Astrocyte (in vitro differentiated cells and primary cell): ENCODE measurements at regions not wholly inside any gene's neighbourhood (a gene's known extent, or its start where the extent isn't known, plus 50 kb on each side); places are given as distances from the start of the nearest gene placed in this dataset.

Experiments used
- DNase-seq: peaks from one replicate; pipeline ENCODE4 v3.0.0-alpha.2; 2010; ENCODE audit warnings: low read depth
- FAIRE-seq: peaks from 2 replicates; lab custom pipeline; 2011; peaks lifted over from hg19 to GRCh38; lab: Jason Lieb, UNC
- H2AFZ ChIP-seq: 2 replicates; pipeline ENCODE4 v1.6.0; 2012; ENCODE audit warnings: low read depth, low read length, inconsistent platforms
- H3K27ac ChIP-seq: 2 replicates; pipeline ENCODE4 v1.5.1; 2011; ENCODE audit warnings: low read depth, low read length, inconsistent platforms
- H3K27me3 ChIP-seq: 2 replicates; pipeline ENCODE4 v1.6.0; 2011; ENCODE audit warnings: low read length, inconsistent platforms; ENCODE audit not compliant: insufficient read depth
- H3K36me3 ChIP-seq: 2 replicates; pipeline ENCODE4 v1.5.1; 2011; ENCODE audit warnings: low read length, inconsistent platforms; ENCODE audit not compliant: insufficient read depth
- H3K4me1 ChIP-seq: 2 replicates; pipeline ENCODE4 v1.5.1; 2011; ENCODE audit warnings: low read length, inconsistent platforms; ENCODE audit not compliant: insufficient read depth
- H3K4me2 ChIP-seq: 2 replicates; pipeline ENCODE4 v1.6.0; 2012; ENCODE audit warnings: low read length, inconsistent platforms
- H3K4me3 ChIP-seq: 2 replicates; pipeline ENCODE4 v1.5.1; 2011; ENCODE audit warnings: low read depth, mild to moderate bottlenecking, low read length, inconsistent platforms; ENCODE audit not compliant: insufficient read depth
- H3K79me2 ChIP-seq: 2 replicates; pipeline ENCODE4 v1.6.0; 2012; ENCODE audit warnings: mild to moderate bottlenecking, low read length, inconsistent platforms; ENCODE audit not compliant: insufficient read depth
- H3K9ac ChIP-seq: 2 replicates; pipeline ENCODE4 v1.6.0; 2012; ENCODE audit warnings: mild to moderate bottlenecking, low read length, inconsistent platforms
- H3K9me3 ChIP-seq: 2 replicates; pipeline ENCODE4 v1.5.1; 2012; ENCODE audit warnings: low read depth, mild to moderate bottlenecking, low read length, inconsistent platforms; ENCODE audit not compliant: insufficient read depth
- H4K20me1 ChIP-seq: 2 replicates; pipeline ENCODE4 v1.6.0; 2012; ENCODE audit warnings: low read length, inconsistent platforms; ENCODE audit not compliant: insufficient read depth
- H3K27ac Mint-ChIP-seq: one replicate; pipeline ENCODE4 v1.8.0; 2021; ENCODE audit warnings: mild to moderate bottlenecking, mixed read lengths; ENCODE audit not compliant: unreplicated experiment
- H3K27me3 Mint-ChIP-seq: one replicate; pipeline ENCODE4 v1.8.0; 2021; ENCODE audit warnings: low read depth, mixed read lengths; ENCODE audit not compliant: unreplicated experiment
- H3K36me3 Mint-ChIP-seq: one replicate; pipeline ENCODE4 v1.8.0; 2021; ENCODE audit warnings: low read depth, mixed read lengths; ENCODE audit not compliant: unreplicated experiment
- H3K4me1 Mint-ChIP-seq: one replicate; pipeline ENCODE4 v1.8.0; 2021; ENCODE audit warnings: low read depth, mixed read lengths; ENCODE audit not compliant: unreplicated experiment
- H3K4me3 Mint-ChIP-seq: one replicate; pipeline ENCODE4 v1.8.0; 2021; ENCODE audit warnings: mild to moderate bottlenecking, moderate library complexity, mixed read lengths; ENCODE audit not compliant: unreplicated experiment
- H3K9me3 Mint-ChIP-seq: one replicate; pipeline ENCODE4 v1.8.0; 2021; ENCODE audit warnings: mild to moderate bottlenecking, mixed read lengths; ENCODE audit not compliant: unreplicated experiment
- CTCF ChIP-seq: IDR thresholded peaks from 2 replicates; pipeline ENCODE4 v1.5.1; 2011; ENCODE audit warnings: low read depth, mild to moderate bottlenecking, inconsistent platforms, low read length, moderate library complexity; ENCODE audit not compliant: insufficient read depth
- EZH2 ChIP-seq: IDR thresholded peaks from 2 replicates; pipeline ENCODE4 v1.6.1; 2012; ENCODE audit warnings: mild to moderate bottlenecking, low read length, inconsistent platforms; ENCODE audit not compliant: insufficient read depth

- Mint-ChIP-seq H3K9me3 (no peaks in the 10 kb centered on the region), H3K4me3 (no peak overlapping the region), H3K27me3 (peaks cover 11% of the 10 kb centered on the region), H3K4me1 (no peaks in the 10 kb centered on the region), H3K36me3 (peaks cover 2% of the 10 kb centered on the region), H3K27ac (no peak overlapping the region)
- no peaks in the 10 kb centered on the region for H3K27me3 ChIP-seq
- no peak overlapping the region for H2AFZ ChIP-seq
- H3K9ac ChIP-seq = no peak overlapping the region
- no peaks in the 10 kb centered on the region for H3K4me1 ChIP-seq
- FAIRE-seq = no peak
- no peaks in the 10 kb centered on the region for H4K20me1 ChIP-seq
- no peaks in the 10 kb centered on the region for H3K9me3 ChIP-seq
- H3K36me3 ChIP-seq = no peaks in the 10 kb centered on the region
- TF ChIP-seq CTCF = no peak
- TF ChIP-seq EZH2 = no peak
- H3K4me2 ChIP-seq = no peak overlapping the region
- H3K27ac ChIP-seq = no peak overlapping the region
- H3K79me2 ChIP-seq = no peaks in the 10 kb centered on the region
- no peak overlapping the region for H3K4me3 ChIP-seq
- no peak for DNase-seq
These were observed 175.7 kb downstream of the TRIM33 start for GRCh38 chr1:114335273-114335672.

- no peak overlapping the region for H2AFZ ChIP-seq
- Mint-ChIP-seq H3K4me1 (no peaks in the 10 kb centered on the region), H3K9me3 (no peaks in the 10 kb centered on the region), H3K4me3 (no peak overlapping the region), H3K27ac (no peak overlapping the region), H3K27me3 (peaks cover 15% of the 10 kb centered on the region), H3K36me3 (peaks cover 2% of the 10 kb centered on the region)
- no peaks in the 10 kb centered on the region for H4K20me1 ChIP-seq
- no peak overlapping the region for H3K4me3 ChIP-seq
- H3K9ac ChIP-seq = no peak overlapping the region
- H3K4me1 ChIP-seq = no peaks in the 10 kb centered on the region
- H3K27me3 ChIP-seq = no peaks in the 10 kb centered on the region
- no peaks in the 10 kb centered on the region for H3K9me3 ChIP-seq
- DNase-seq = no peak
- H3K79me2 ChIP-seq = no peaks in the 10 kb centered on the region
- H3K36me3 ChIP-seq = no peaks in the 10 kb centered on the region
- FAIRE-seq = no peak
- H3K27ac ChIP-seq = no peak overlapping the region
- TF ChIP-seq CTCF = no peak
- no peak for TF ChIP-seq EZH2
- no peak overlapping the region for H3K4me2 ChIP-seq
These were observed 176.7 kb downstream of the TRIM33 start for GRCh38 chr1:114334297-114334696.

GRCh38 chr1:114333690-114334089 lies 177.3 kb downstream of the TRIM33 start:
- no peaks in the 10 kb centered on the region for H3K4me1 ChIP-seq
- H3K4me2 ChIP-seq = no peak overlapping the region
- no peak overlapping the region for H3K4me3 Mint-ChIP-seq
- H3K4me1 Mint-ChIP-seq = no peaks in the 10 kb centered on the region
- no peak overlapping the region for H3K9ac ChIP-seq
- H3K9me3 Mint-ChIP-seq = no peaks in the 10 kb centered on the region
- no peaks in the 10 kb centered on the region for H3K36me3 ChIP-seq
- H2AFZ ChIP-seq = no peak overlapping the region
- peaks cover 16% of the 10 kb centered on the region for H3K27me3 Mint-ChIP-seq
- H3K27ac ChIP-seq = no peak overlapping the region
- H3K27ac Mint-ChIP-seq = no peak overlapping the region
- no peak for FAIRE-seq
- H3K4me3 ChIP-seq = no peak overlapping the region
- H4K20me1 ChIP-seq = no peaks in the 10 kb centered on the region
- no peak for DNase-seq
- no peaks in the 10 kb centered on the region for H3K9me3 ChIP-seq
- H3K36me3 Mint-ChIP-seq = peaks cover 2% of the 10 kb centered on the region
- H3K79me2 ChIP-seq = no peaks in the 10 kb centered on the region
- TF ChIP-seq EZH2 (no peak), CTCF (no peak)
- no peaks in the 10 kb centered on the region for H3K27me3 ChIP-seq
